Anterior cingulate cortex (tissue), 58 donors: ENCODE measurements at regions not wholly inside any gene's neighbourhood (a gene's known extent, or its start where the extent isn't known, plus 50 kb on each side); places are given as distances from the start of the nearest gene placed in this dataset.

Experiments used
- DNase-seq, 58 donors: peaks; one replicate each; lab custom pipeline; 2025; lab: John Stamatoyannopoulos, UW

DNA sequence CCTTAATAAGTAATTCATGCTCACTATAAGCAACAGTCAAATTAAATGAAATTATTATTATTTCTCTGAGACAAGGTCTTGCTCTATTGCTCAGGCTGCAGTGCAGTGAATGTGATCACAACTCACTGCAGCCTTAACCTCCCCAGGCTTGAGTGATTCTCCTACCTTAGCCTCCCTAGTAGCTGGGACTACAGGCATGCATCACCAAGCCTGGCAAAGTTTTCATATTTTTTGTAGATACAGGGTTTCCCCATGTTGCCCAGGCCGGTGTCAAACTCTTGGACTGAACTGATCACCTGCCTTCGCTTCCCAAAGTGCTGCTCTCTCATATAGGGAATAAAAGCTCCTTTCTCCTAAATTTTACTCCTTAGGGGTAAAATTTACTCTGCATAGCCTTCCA is 74.9 kb upstream of the GAREM1 start:
- no peak for DNase-seq

GRCh38 chr18:32544088-32544487 is 73.4 kb upstream of the GAREM1 start:
- no peak for DNase-seq

DNA sequence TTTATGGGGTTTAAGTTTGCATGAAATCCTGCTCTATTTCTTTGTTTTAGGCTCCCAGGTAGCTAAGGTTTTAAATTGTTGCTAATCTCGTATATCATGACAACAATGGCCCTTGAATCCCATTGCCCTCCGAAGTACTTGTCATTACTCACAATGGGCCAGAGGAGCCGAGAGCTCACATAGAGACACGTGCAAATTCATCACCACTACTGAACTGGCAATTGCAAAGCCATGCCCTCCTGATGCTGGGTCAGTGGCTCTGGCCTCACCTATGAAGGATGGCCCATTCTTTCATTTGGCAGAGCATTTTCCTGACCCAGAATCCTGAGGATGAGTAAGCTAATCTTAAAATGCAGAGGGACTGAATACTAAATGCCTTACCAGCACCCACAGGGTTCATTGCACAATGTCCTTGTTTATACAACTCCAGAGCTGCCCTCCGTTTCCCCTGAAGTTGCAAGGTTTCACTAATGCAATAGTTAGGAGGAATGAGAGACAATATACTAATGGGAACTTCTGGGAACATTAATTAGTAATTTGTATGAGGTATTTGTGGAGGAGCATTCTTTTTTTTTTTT is 71.6 kb upstream of the GAREM1 start:
- no peak for DNase-seq

GRCh38 chr18:32530947-32531651 is 60.4 kb upstream of the GAREM1 start:
- DNase-seq, result no peak

GRCh38 chr18:32529722-32530420 is 59.2 kb upstream of the GAREM1 start:
- DNase-seq, result no peak

GRCh38 chr18:32520771-32521170 is 50.1 kb upstream of the GAREM1 start:
- no peak for DNase-seq
